H1 (cell line): ENCODE measurements at regions not wholly inside any gene's neighbourhood (a gene's known extent, or its start where the extent isn't known, plus 50 kb on each side); places are given as distances from the start of the nearest gene placed in this dataset.

Source experiments
- BCL11A ChIP-seq, 2 experiments: IDR thresholded peaks; one replicate each; pipeline ENCODE4 v1.6.1; 2011; ENCODE audit warnings: low read depth in 2 of 2, low read length in 2 of 2, mild to moderate bottlenecking in 2 of 2
- CHD7 ChIP-seq: fragments of 300-600 bp; sonication (generic); IDR thresholded peaks from 2 replicates; pipeline ENCODE4 v1.7.1; 2012; ENCODE audit warnings: low read length, moderate library complexity, mild to moderate bottlenecking, inconsistent platforms; ENCODE audit not compliant: insufficient replicate concordance
- E2F6 ChIP-seq: IDR thresholded peaks from 2 replicates; pipeline ENCODE4 v1.6.1; 2012; ENCODE audit warnings: inconsistent platforms
- EGR1 ChIP-seq: IDR thresholded peaks from 2 replicates; pipeline ENCODE4 v1.6.1; 2011; ENCODE audit warnings: low read depth, low read length, borderline replicate concordance
- JUN ChIP-seq: IDR thresholded peaks from 2 replicates; pipeline ENCODE4 v1.6.1; 2011; ENCODE audit warnings: low read depth, mild to moderate bottlenecking, improper control_type of control experiment, low read length
- RAD21 ChIP-seq, 2 experiments: IDR thresholded peaks in 1 of 2; conservative IDR thresholded peaks in 1 of 2; 2 replicates each; pipeline ENCODE4 v1.6.1; 2011; ENCODE audit warnings: low read depth in 2 of 2, low read length in 2 of 2, improper control_type of control experiment in 1 of 2, inconsistent platforms in 1 of 2, mild to moderate bottlenecking in 1 of 2, moderate library complexity in 1 of 2
- RFX5 ChIP-seq: IDR thresholded peaks from 2 replicates; pipeline ENCODE4 v1.6.1; 2011; ENCODE audit warnings: low read depth, low read length, improper control_type of control experiment, borderline replicate concordance
- SRF ChIP-seq: IDR thresholded peaks from 2 replicates; pipeline ENCODE4 v1.6.1; 2011; ENCODE audit warnings: mild to moderate bottlenecking, low read depth, low read length, moderate library complexity
- USF2 ChIP-seq: IDR thresholded peaks from 2 replicates; pipeline ENCODE4 v1.6.1; 2011; ENCODE audit warnings: low read length, improper control_type of control experiment

- TF ChIP-seq CHD7 (no peak), JUN (no peak), BCL11A (IDR thresholded peaks at IDR 0.05; ENCODE audit: low read depth in 2 of 2, low read length in 2 of 2) (no peak), RFX5 (no peak), E2F6 (no peak), RAD21 (IDR thresholded peaks at IDR 0.05 in 1 of 2, conservative IDR thresholded peaks at IDR 0.05 in 1 of 2; ENCODE audit: low read depth in 2 of 2, low read length in 2 of 2) (no peak), SRF (no peak), USF2 (no peak), EGR1 (no peak)
- TF ChIP-seq, all 59 proteins: peak for 0
Measured at GRCh38 chr14:100007254-100007653, 58.0 kb upstream of the EVL start (continued).
